SH-SY5Y (cell line): ENCODE measurements at regions not wholly inside any gene's neighbourhood (a gene's known extent, or its start where the extent isn't known, plus 50 kb on each side); places are given as distances from the start of the nearest gene placed in this dataset.

ENCODE experiments used
- GATA2 ChIP-seq: IDR thresholded peaks from 2 replicates; pipeline ENCODE4 v1.6.1; 2011; ENCODE audit warnings: mild to moderate bottlenecking, low read depth, low read length
- GATA3 ChIP-seq: IDR thresholded peaks from 2 replicates; pipeline ENCODE4 v1.6.1; 2011; ENCODE audit warnings: low read depth, mild to moderate bottlenecking, low read length, moderate library complexity

GRCh38 chr16:73847090-73847489 is 449.5 kb upstream of the PSMD7 start:
- TF ChIP-seq GATA2, result no peak
- TF ChIP-seq GATA3, result no peak
